Thyroid gland (tissue), 4 donors: ENCODE measurements at regions not wholly inside any gene's neighbourhood (a gene's known extent, or its start where the extent isn't known, plus 50 kb on each side); places are given as distances from the start of the nearest gene placed in this dataset.

ENCODE experiments used
- DNase-seq, 2 donors: peaks; one replicate each; pipeline ENCODE4 v3.0.0-alpha.2; 2019
- H3K27ac ChIP-seq, 3 donors: fragments of 200-600 bp; sonication (generic); 1 replicate in 2 of 3; 2 replicates in 1 of 3; pipeline ENCODE4 v1.5.1; 2016 to 2019; ENCODE audit warnings: mild to moderate bottlenecking in 1 of 3, moderate library complexity in 1 of 3
- H3K27me3 ChIP-seq: fragments of 200-600 bp; sonication (generic); one replicate; pipeline ENCODE4 v1.5.1; 2019
- H3K36me3 ChIP-seq, 2 donors: fragments of 200-600 bp; sonication (generic); one replicate each; pipeline ENCODE4 v1.5.1; 2016 to 2019
- H3K4me1 ChIP-seq, 2 donors: fragments of 200-600 bp; sonication (generic); one replicate each; pipeline ENCODE4 v1.5.1; 2017 to 2019
- H3K4me3 ChIP-seq, 3 donors: fragments of 200-600 bp; sonication (generic); replicated peaks in 1 of 3; 1 replicate in 2 of 3; 2 replicates in 1 of 3; pipeline ENCODE4 v1.5.1; 2016; ENCODE audit warnings: mild to moderate bottlenecking in 1 of 3
- H3K9me3 ChIP-seq: fragments of 200-600 bp; sonication (generic); one replicate; pipeline ENCODE4 v1.5.1; 2017
- POLR2A ChIP-seq, 2 donors: fragments of 450-650 bp; IDR thresholded peaks; one replicate each; pipeline ENCODE4 v1.6.1; 2017; ENCODE audit warnings: antibody characterized with exemption in 2 of 2, mild to moderate bottlenecking in 2 of 2, moderate library complexity in 1 of 2
- WGBS, 2 donors: methylation state at CpG; one replicate each; pipeline ENCODE4 v1.1.5; 2017; 5-methylcytosine and 5-hydroxymethylcytosine counted together
- intact Hi-C: fragments of 100-400 bp; cut with DNase I; formaldehyde crosslinking; loops from one replicate; pipeline ENCODE4 v1.15.1; 2023
- TF ChIP-seq, protein P1 (sequence below), 6 experiments: fragments of 200-600 bp in 3 of 6; fragments of 450-650 bp in 3 of 6; sonication (generic) in 3 of 6; IDR thresholded peaks; one replicate each; pipeline ENCODE4 v1.5.1; 2016 to 2019; ENCODE audit warnings: antibody characterized with exemption in 6 of 6, mild to moderate bottlenecking in 2 of 6, inconsistent platforms in 1 of 6, moderate library complexity in 1 of 6

GRCh38 chr2:159850789-159851188, 52.8 kb upstream of the CD302 start:
- Histone ChIP-seq H3K27me3 (no peaks in the 10 kb centered on the region), H3K4me3 (no peak overlapping the region), H3K9me3 (no peaks in the 10 kb centered on the region), H3K36me3 (no peaks in the 10 kb centered on the region), H3K27ac (no peak overlapping the region), H3K4me1 (no peaks in the 10 kb centered on the region)
- intact Hi-C loops, result no loop called here
- TF ChIP-seq POLR2A (IDR thresholded peaks at IDR 0.05), result no peak
- TF ChIP-seq, protein P1, sequence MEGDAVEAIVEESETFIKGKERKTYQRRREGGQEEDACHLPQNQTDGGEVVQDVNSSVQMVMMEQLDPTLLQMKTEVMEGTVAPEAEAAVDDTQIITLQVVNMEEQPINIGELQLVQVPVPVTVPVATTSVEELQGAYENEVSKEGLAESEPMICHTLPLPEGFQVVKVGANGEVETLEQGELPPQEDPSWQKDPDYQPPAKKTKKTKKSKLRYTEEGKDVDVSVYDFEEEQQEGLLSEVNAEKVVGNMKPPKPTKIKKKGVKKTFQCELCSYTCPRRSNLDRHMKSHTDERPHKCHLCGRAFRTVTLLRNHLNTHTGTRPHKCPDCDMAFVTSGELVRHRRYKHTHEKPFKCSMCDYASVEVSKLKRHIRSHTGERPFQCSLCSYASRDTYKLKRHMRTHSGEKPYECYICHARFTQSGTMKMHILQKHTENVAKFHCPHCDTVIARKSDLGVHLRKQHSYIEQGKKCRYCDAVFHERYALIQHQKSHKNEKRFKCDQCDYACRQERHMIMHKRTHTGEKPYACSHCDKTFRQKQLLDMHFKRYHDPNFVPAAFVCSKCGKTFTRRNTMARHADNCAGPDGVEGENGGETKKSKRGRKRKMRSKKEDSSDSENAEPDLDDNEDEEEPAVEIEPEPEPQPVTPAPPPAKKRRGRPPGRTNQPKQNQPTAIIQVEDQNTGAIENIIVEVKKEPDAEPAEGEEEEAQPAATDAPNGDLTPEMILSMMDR (IDR thresholded peaks at IDR 0.05), result no peak
- no peak for DNase-seq

DNA sequence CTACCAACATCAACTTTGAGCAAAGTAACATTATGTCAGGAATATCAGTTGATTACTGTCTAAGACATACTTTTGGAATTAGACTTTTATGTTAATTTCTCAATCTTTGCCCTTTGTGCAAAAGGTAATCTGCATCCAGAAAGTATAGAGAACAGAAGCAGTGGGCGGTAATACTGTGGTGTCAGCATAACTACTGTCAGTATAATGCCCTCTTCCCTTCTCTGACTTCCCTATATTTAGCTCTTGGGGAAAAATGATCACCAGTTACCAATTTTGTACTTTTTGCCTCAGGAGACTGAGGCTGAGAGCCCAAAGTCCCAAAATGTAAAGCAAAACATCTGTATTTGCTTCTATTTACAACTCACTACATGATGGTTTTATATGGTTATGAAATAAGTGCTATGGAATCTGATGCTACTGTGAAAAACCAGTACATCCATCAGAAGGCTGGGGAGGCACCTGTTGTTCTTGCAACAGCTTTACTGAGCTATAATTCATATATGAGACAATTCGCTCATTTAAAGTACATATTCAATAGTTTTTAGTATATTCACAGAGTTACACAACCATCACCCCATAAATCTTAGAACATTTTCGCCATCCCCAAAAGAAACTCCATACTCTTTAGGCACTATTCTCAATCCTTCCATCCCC, 51.3 kb upstream of the CD302 start:
- Histone ChIP-seq H3K4me1 (no peaks in the 10 kb centered on the region), H3K27me3 (no peaks in the 10 kb centered on the region), H3K27ac (no peak overlapping the region), H3K4me3 (no peak overlapping the region), H3K36me3 (no peaks in the 10 kb centered on the region), H3K9me3 (no peaks in the 10 kb centered on the region)
- WGBS, 2 donors, result 92 to 97% methylated on average over 3 of the region's 3 CpGs
- intact Hi-C loops, result no loop called here
- DNase-seq, result no peak
- TF ChIP-seq POLR2A (IDR thresholded peaks at IDR 0.05), result no peak
- TF ChIP-seq, protein P1 (IDR thresholded peaks at IDR 0.05), result no peak
